GM23338 (cell line): ENCODE measurements at regions not wholly inside any gene's neighbourhood (a gene's known extent, or its start where the extent isn't known, plus 50 kb on each side); places are given as distances from the start of the nearest gene placed in this dataset.

ENCODE experiments used
- ATAC-seq: fragments of 200-7000 bp; cut with Tn5 transposase; 3 replicates; pipeline ENCODE4 v1.9.1; 2020
- DNase-seq: peaks from one replicate; pipeline ENCODE4 v3.0.0-alpha.2; 2015; ENCODE audit warnings: low spot score
- H2AFZ ChIP-seq: fragments of 200-600 bp; sonication (generic); 2 replicates; pipeline ENCODE4 v1.8.0; 2016; ENCODE audit warnings: antibody characterized with exemption, mild to moderate bottlenecking, moderate library complexity
- H3F3A ChIP-seq: fragments of 200-600 bp; sonication (generic); replicated peaks from 2 replicates; pipeline ENCODE4 v1.8.0; 2017; ENCODE audit warnings: antibody characterized with exemption, mixed run types, low read depth
- H3K27ac ChIP-seq: fragments of 200-600 bp; sonication (generic); 2 replicates; pipeline ENCODE4 v1.6.1; 2016; ENCODE audit warnings: low read depth
- H3K27me3 ChIP-seq: fragments of 200-600 bp; sonication (generic); 2 replicates; pipeline ENCODE4 v1.8.0; 2016; ENCODE audit warnings: mild to moderate bottlenecking, mixed run types, moderate library complexity; ENCODE audit not compliant: insufficient read depth
- H3K36me3 ChIP-seq: fragments of 200-600 bp; sonication (generic); 2 replicates; pipeline ENCODE4 v1.8.0; 2016; ENCODE audit warnings: mild to moderate bottlenecking; ENCODE audit not compliant: insufficient read depth
- H3K4me1 ChIP-seq: fragments of 200-600 bp; sonication (generic); 2 replicates; pipeline ENCODE4 v1.8.0; 2016; ENCODE audit warnings: mild to moderate bottlenecking, moderate library complexity; ENCODE audit not compliant: insufficient read depth
- H3K4me2 ChIP-seq: fragments of 200-600 bp; sonication (generic); 2 replicates; pipeline ENCODE4 v1.7.1; 2017; ENCODE audit warnings: mixed run types
- H3K4me3 ChIP-seq: fragments of 200-600 bp; sonication (generic); 2 replicates; pipeline ENCODE4 v1.6.1; 2016; ENCODE audit warnings: mixed run types
- H3K79me2 ChIP-seq: fragments of 200-600 bp; sonication (generic); replicated peaks from 2 replicates; pipeline ENCODE4 v1.8.0; 2017; ENCODE audit warnings: mild to moderate bottlenecking; ENCODE audit not compliant: insufficient read depth
- H3K9me2 ChIP-seq: fragments of 200-600 bp; sonication (generic); 2 replicates; pipeline ENCODE4 v1.8.0; 2017; ENCODE audit not compliant: insufficient read depth
- H4K20me1 ChIP-seq: fragments of 200-600 bp; sonication (generic); replicated peaks from 2 replicates; pipeline ENCODE4 v1.8.0; 2017; ENCODE audit warnings: mild to moderate bottlenecking; ENCODE audit not compliant: insufficient read depth
- H3K27ac Mint-ChIP-seq: 2 replicates; pipeline ENCODE4 v1.8.0; 2020; ENCODE audit warnings: inconsistent platforms, mild to moderate bottlenecking, moderate library complexity, mixed read lengths
- H3K27me3 Mint-ChIP-seq: 3 replicates; pipeline ENCODE4 v1.8.0; 2022; ENCODE audit warnings: low read depth, mild to moderate bottlenecking, moderate library complexity, mixed read lengths, inconsistent platforms; ENCODE audit not compliant: insufficient read depth, poor library complexity
- H3K36me3 Mint-ChIP-seq: 3 replicates; pipeline ENCODE4 v1.8.0; 2021; ENCODE audit warnings: low read depth, mild to moderate bottlenecking, inconsistent platforms, moderate library complexity, mixed read lengths
- H3K4me1 Mint-ChIP-seq: 3 replicates; pipeline ENCODE4 v1.8.0; 2020; ENCODE audit warnings: mild to moderate bottlenecking, inconsistent platforms, mixed read lengths
- H3K4me3 Mint-ChIP-seq: 3 replicates; pipeline ENCODE4 v1.8.0; 2021; ENCODE audit warnings: moderate library complexity, mild to moderate bottlenecking, inconsistent platforms, mixed read lengths
- H3K9me3 Mint-ChIP-seq: 3 replicates; pipeline ENCODE4 v1.8.0; 2020; ENCODE audit warnings: moderate library complexity, mild to moderate bottlenecking, inconsistent platforms, mixed read lengths
- CTCF ChIP-seq, 2 experiments: fragments of 200-600 bp in 1 of 2; sonication (generic) in 1 of 2; conservative IDR thresholded peaks; 2 replicates each; pipeline versions ENCODE4 v1.5.1 to v1.6.1; 2016 to 2017; ENCODE audit warnings: antibody characterized with exemption in 2 of 2, low read depth in 2 of 2, mild to moderate bottlenecking in 2 of 2, moderate library complexity in 1 of 2
- EZH2phosphoT487 ChIP-seq: fragments of 200-600 bp; sonication (generic); IDR thresholded peaks from one replicate; pipeline ENCODE4 v1.8.1; 2018; ENCODE audit warnings: antibody characterized with exemption; ENCODE audit not compliant: unreplicated experiment
- TF ChIP-seq, protein P1 (sequence below): fragments of 250-450 bp; sonication (Bioruptor Pico); IDR thresholded peaks from 2 replicates; pipeline ENCODE4 v1.5.0; 2020; ENCODE audit warnings: mild to moderate bottlenecking, moderate library complexity
- TF ChIP-seq, protein P2 (sequence below): IDR thresholded peaks from one replicate; pipeline ENCODE4 v1.6.1; 2018; ENCODE audit warnings: antibody characterized with exemption; ENCODE audit not compliant: unreplicated experiment

- no peak for TF ChIP-seq EZH2phosphoT487
- TF ChIP-seq CTCF (conservative IDR thresholded peaks at IDR 0.05; ENCODE audit: low read depth in 2 of 2), result no peak
- TF ChIP-seq, protein P1, sequence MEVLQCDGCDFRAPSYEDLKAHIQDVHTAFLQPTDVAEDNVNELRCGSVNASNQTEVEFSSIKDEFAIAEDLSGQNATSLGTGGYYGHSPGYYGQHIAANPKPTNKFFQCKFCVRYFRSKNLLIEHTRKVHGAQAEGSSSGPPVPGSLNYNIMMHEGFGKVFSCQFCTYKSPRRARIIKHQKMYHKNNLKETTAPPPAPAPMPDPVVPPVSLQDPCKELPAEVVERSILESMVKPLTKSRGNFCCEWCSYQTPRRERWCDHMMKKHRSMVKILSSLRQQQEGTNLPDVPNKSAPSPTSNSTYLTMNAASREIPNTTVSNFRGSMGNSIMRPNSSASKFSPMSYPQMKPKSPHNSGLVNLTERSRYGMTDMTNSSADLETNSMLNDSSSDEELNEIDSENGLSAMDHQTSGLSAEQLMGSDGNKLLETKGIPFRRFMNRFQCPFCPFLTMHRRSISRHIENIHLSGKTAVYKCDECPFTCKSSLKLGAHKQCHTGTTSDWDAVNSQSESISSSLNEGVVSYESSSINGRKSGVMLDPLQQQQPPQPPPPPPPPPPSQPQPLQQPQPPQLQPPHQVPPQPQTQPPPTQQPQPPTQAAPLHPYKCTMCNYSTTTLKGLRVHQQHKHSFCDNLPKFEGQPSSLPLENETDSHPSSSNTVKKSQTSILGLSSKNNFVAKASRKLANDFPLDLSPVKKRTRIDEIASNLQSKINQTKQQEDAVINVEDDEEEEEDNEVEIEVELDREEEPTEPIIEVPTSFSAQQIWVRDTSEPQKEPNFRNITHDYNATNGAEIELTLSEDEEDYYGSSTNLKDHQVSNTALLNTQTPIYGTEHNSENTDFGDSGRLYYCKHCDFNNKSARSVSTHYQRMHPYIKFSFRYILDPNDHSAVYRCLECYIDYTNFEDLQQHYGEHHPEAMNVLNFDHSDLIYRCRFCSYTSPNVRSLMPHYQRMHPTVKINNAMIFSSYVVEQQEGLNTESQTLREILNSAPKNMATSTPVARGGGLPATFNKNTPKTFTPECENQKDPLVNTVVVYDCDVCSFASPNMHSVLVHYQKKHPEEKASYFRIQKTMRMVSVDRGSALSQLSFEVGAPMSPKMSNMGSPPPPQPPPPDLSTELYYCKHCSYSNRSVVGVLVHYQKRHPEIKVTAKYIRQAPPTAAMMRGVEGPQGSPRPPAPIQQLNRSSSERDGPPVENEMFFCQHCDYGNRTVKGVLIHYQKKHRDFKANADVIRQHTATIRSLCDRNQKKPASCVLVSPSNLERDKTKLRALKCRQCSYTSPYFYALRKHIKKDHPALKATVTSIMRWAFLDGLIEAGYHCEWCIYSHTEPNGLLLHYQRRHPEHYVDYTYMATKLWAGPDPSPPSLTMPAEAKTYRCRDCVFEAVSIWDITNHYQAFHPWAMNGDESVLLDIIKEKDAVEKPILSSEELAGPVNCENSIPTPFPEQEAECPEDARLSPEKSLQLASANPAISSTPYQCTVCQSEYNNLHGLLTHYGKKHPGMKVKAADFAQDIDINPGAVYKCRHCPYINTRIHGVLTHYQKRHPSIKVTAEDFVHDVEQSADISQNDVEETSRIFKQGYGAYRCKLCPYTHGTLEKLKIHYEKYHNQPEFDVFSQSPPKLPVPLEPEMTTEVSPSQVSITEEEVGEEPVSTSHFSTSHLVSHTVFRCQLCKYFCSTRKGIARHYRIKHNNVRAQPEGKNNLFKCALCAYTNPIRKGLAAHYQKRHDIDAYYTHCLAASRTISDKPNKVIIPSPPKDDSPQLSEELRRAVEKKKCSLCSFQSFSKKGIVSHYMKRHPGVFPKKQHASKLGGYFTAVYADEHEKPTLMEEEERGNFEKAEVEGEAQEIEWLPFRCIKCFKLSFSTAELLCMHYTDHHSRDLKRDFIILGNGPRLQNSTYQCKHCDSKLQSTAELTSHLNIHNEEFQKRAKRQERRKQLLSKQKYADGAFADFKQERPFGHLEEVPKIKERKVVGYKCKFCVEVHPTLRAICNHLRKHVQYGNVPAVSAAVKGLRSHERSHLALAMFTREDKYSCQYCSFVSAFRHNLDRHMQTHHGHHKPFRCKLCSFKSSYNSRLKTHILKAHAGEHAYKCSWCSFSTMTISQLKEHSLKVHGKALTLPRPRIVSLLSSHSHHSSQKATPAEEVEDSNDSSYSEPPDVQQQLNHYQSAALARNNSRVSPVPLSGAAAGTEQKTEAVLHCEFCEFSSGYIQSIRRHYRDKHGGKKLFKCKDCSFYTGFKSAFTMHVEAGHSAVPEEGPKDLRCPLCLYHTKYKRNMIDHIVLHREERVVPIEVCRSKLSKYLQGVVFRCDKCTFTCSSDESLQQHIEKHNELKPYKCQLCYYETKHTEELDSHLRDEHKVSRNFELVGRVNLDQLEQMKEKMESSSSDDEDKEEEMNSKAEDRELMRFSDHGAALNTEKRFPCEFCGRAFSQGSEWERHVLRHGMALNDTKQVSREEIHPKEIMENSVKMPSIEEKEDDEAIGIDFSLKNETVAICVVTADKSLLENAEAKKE (CRISPR knock-in tag), result no peak
Observed at GRCh38 chr5:109597893-109598292, 91.8 kb upstream of the MAN2A1 start (continued).

- Mint-ChIP-seq H3K27me3 (peaks cover 4% of the 10 kb centered on the region), H3K9me3 (no peaks in the 10 kb centered on the region), H3K4me1 (no peaks in the 10 kb centered on the region), H3K36me3 (no peaks in the 10 kb centered on the region), H3K27ac (no peak overlapping the region), H3K4me3 (no peak overlapping the region)
- Histone ChIP-seq H3K4me2 (no peak overlapping the region), H3K9me2 (no peaks in the 10 kb centered on the region), H3K79me2 (no peaks in the 10 kb centered on the region), H3K36me3 (no peaks in the 10 kb centered on the region), H4K20me1 (no peaks in the 10 kb centered on the region), H3F3A (no peaks in the 10 kb centered on the region), H3K27ac (no peak overlapping the region), H3K4me3 (no peak overlapping the region), H2AFZ (no peak overlapping the region), H3K4me1 (no peaks in the 10 kb centered on the region), H3K27me3 (no peaks in the 10 kb centered on the region)
- DNase-seq (no peak), ATAC-seq (no peak)
- TF ChIP-seq, protein P2, sequence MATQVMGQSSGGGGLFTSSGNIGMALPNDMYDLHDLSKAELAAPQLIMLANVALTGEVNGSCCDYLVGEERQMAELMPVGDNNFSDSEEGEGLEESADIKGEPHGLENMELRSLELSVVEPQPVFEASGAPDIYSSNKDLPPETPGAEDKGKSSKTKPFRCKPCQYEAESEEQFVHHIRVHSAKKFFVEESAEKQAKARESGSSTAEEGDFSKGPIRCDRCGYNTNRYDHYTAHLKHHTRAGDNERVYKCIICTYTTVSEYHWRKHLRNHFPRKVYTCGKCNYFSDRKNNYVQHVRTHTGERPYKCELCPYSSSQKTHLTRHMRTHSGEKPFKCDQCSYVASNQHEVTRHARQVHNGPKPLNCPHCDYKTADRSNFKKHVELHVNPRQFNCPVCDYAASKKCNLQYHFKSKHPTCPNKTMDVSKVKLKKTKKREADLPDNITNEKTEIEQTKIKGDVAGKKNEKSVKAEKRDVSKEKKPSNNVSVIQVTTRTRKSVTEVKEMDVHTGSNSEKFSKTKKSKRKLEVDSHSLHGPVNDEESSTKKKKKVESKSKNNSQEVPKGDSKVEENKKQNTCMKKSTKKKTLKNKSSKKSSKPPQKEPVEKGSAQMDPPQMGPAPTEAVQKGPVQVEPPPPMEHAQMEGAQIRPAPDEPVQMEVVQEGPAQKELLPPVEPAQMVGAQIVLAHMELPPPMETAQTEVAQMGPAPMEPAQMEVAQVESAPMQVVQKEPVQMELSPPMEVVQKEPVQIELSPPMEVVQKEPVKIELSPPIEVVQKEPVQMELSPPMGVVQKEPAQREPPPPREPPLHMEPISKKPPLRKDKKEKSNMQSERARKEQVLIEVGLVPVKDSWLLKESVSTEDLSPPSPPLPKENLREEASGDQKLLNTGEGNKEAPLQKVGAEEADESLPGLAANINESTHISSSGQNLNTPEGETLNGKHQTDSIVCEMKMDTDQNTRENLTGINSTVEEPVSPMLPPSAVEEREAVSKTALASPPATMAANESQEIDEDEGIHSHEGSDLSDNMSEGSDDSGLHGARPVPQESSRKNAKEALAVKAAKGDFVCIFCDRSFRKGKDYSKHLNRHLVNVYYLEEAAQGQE, result no peak
Observed at GRCh38 chr5:109594217-109594616, 95.5 kb upstream of the MAN2A1 start.
